Thymus (tissue), 11 donors: ENCODE measurements at regions not wholly inside any gene's neighbourhood (a gene's known extent, or its start where the extent isn't known, plus 50 kb on each side); places are given as distances from the start of the nearest gene placed in this dataset.
"Not testable (repeated sequence)": the region's sequence is repeated elsewhere in the genome, so short reads cannot be mapped to it uniquely, and the experiment has no call there.

Source experiments
- DNase-seq, 9 donors: peaks; one replicate each; pipeline ENCODE4 v3.0.0-alpha.2; 2013; ENCODE audit warnings: low spot score in 9 of 9, low read depth in 6 of 9, missing footprints in 1 of 9
- H3K27ac ChIP-seq, 2 donors: one replicate each; pipeline ENCODE4 v1.5.1; 2013; ENCODE audit warnings: control low read depth in 1 of 2, low read depth in 1 of 2, low read length in 1 of 2, mild to moderate bottlenecking in 1 of 2, moderate library complexity in 1 of 2
- H3K27me3 ChIP-seq, 2 donors: one replicate each; pipeline ENCODE4 v1.5.1; 2013; ENCODE audit warnings: low read length in 1 of 2; ENCODE audit not compliant: control insufficient read depth in 2 of 2, insufficient read depth in 1 of 2
- H3K36me3 ChIP-seq, 2 donors: one replicate each; pipeline ENCODE4 v1.5.1; 2013; ENCODE audit warnings: low read length in 1 of 2, mild to moderate bottlenecking in 1 of 2, moderate library complexity in 1 of 2; ENCODE audit not compliant: control insufficient read depth in 2 of 2, insufficient read depth in 2 of 2
- H3K4me1 ChIP-seq, 2 donors: one replicate each; pipeline ENCODE4 v1.5.1; 2013; ENCODE audit warnings: low read length in 2 of 2; ENCODE audit not compliant: control insufficient read depth in 2 of 2, insufficient read depth in 2 of 2
- H3K4me3 ChIP-seq, 2 donors: one replicate each; pipeline ENCODE4 v1.5.1; 2013; ENCODE audit warnings: low read length in 2 of 2, control low read depth in 1 of 2, mild to moderate bottlenecking in 1 of 2
- H3K9me3 ChIP-seq, 2 donors: one replicate each; pipeline ENCODE4 v1.5.1; 2013; ENCODE audit warnings: low read length in 1 of 2, mild to moderate bottlenecking in 1 of 2; ENCODE audit not compliant: control insufficient read depth in 2 of 2, insufficient read depth in 1 of 2
- WGBS: extraction: QIAGEN DNeasy Blood & Tissue Kit; methylation state at CpG from one replicate; pipeline ENCODE4 v1.1.7; 2013; 5-methylcytosine and 5-hydroxymethylcytosine counted together
- donor health status: healthy.

DNA sequence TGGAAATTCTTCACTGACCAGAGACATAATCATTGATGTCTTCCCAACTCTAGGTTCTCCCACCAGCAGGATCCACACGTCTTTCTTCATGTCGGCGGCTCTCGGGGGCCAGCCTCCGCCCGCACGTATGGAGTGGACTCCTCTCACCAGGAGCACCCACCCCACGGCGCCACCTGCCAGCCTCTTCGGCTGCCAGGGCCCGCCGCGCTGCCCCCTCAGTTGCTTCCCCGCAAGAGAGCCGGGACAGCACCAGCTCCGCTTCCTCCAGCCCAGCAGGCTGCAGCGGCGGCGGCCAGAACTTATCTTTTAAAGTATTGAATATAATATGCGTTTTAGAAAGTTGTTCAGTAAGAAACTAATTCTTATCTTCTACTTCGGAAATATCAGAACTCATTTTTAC is 273.5 kb downstream of the LIPI start:
- Histone ChIP-seq H3K4me3 (no peak overlapping the region), H3K36me3 (peaks cover 0 to 14% of the 10 kb centered on the region in 2 donors), H3K4me1 (no peaks in the 10 kb centered on the region), H3K27ac (no peak overlapping the region), H3K9me3 (peaks cover 0 to 19% of the 10 kb centered on the region in 2 donors), H3K27me3 (no peaks in the 10 kb centered on the region)
- no peak for DNase-seq
- WGBS = 95% methylated on average over 21 of the region's 21 CpGs

DNA sequence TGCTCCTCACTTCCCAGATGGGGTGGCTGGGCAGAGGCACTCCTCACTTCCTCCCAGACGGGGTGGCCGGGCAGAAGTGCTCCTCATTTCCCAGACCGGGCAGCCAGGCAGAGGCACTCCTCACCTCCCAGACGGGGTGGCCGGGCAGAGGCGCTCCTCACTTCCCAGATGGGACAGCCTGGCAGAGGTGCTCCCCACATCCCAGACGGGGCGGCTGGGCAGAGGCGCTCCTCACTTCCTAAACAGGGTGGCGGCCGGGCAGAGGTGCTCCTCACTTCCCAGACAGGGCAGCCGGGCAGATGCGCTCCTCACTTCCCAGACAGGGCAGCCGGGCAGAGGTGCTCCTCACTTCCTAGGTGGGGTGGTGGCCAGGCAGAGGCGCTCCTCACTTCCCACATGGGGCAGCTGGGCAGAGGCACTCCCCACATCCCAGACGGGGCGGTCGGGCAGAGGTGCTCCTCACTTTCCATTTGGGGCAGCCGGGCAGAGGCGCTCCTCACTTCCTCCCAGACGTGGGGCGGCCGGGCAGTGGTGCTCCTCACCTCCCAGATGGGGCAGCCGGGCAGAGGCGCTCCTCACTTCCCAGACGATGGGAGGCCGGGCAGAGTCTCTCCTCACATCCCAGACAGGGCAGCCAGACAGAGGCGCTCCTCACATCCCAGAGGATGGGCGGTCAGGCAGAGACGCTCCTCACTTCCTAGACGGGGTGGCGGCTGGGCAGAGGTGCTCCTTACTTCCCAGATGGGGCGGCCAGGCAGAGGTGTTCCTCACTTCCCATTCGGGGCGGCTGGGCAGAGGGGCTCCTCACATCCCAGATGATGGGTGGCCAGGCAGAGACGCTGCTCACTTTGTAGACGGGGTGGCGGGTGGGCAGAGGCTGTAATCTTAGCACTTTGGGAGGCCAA is 274.5 kb downstream of the LIPI start:
- H3K4me3 ChIP-seq, H3K27ac ChIP-seq, DNase-seq, H3K27me3 ChIP-seq, H3K4me1 ChIP-seq: not testable (repeated sequence)
- 96% methylated on average over 38 of the region's 38 CpGs for WGBS
- H3K36me3 ChIP-seq = peaks cover 0 to 14% of the 10 kb centered on the region in 2 donors
- peaks cover 0 to 19% of the 10 kb centered on the region in 2 donors for H3K9me3 ChIP-seq

DNA sequence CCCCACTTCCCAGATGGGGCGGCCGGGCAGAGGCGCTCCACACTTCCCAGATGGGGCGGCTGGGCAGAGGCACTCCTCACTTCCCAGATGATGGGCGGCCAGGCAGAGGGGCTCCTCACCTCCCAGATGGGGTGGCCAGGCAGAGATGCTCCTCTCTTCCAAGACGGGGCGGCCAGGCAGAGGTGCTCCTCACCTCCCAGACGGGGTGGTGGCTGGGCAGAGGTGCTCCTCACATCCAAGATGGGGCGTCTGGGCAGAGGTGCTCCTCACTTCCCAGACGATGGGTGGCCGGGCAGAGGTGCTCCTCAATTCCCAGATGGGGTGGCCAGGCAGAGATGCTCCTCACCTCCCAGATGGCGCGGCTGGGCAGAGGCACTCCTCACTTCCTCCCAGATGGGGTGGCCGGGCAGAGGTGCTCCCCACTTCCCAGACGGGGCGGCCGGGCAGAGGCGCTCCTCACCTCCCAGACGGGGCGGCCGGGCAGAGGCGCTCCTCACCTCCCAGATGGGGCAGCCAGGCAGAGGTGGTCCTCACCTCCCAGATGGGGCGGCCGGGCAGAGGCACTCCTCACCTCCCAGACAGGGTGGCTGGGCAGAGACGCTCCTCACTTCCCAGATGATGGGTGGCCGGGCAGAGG is 275.2 kb downstream of the LIPI start:
- not testable (repeated sequence) for H3K4me3 ChIP-seq, H3K27ac ChIP-seq

DNA sequence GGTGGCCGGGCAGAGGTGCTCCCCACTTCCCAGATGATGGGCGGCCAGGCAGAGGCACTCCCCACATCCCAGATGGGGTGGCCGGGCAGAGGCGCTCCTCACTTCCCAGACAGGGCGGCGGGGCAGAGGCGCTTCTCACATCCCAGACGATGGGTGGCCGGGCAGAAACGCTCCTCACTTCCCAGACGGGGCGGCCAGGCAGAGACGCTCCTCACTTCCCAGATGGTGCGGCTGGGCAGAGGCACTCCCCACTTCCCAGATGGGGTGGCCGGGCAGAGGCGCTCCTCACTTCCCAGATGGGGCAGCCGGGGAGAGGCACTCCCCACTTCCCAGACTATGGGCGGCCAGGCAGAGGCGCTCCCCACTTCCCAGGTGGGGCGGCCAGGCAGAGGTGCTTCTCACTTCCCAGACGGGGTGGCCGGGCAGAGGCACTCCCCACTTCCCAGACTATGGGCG is 275.8 kb downstream of the LIPI start:
- 95% methylated on average over 23 of the region's 23 CpGs for WGBS
- H3K4me3 ChIP-seq, H3K27me3 ChIP-seq, H3K27ac ChIP-seq, DNase-seq, H3K4me1 ChIP-seq: not testable (repeated sequence)
- H3K36me3 ChIP-seq = peaks cover 0 to 14% of the 10 kb centered on the region in 2 donors
- peaks cover 0 to 19% of the 10 kb centered on the region in 2 donors for H3K9me3 ChIP-seq

More for the DNA sequence above, 275.2 kb downstream of the LIPI start:
- 95% methylated on average over 26 of the region's 26 CpGs for WGBS
- H3K27me3 ChIP-seq, DNase-seq, H3K4me1 ChIP-seq: not testable (repeated sequence)
- Histone ChIP-seq H3K36me3 (peaks cover 0 to 14% of the 10 kb centered on the region in 2 donors), H3K9me3 (peaks cover 0 to 19% of the 10 kb centered on the region in 2 donors)

DNA sequence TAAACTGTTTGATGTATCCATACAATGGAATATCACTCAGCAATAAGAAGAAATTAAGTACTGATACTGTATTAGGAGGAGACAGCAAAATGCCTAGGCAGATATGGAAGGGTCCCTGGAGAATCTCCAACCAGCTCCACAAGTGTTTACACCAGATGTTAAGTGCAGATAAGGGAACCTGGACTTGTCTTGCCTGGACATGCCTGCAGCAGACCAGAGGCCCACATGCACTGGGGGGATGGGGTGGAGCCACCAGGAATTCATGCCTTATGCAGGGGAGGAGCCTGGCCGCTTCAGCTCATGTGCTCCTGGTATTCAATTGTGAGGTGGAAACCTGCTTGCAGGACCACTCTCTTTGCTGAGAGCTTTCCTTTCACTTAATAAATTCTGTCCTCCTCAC is 287.6 kb downstream of the LIPI start:
- not testable (repeated sequence) for H3K27ac ChIP-seq, H3K27me3 ChIP-seq, H3K36me3 ChIP-seq, H3K4me1 ChIP-seq, DNase-seq, H3K4me3 ChIP-seq, H3K9me3 ChIP-seq
- 85% methylated on average over 1 of the region's 1 CpG for WGBS

DNA sequence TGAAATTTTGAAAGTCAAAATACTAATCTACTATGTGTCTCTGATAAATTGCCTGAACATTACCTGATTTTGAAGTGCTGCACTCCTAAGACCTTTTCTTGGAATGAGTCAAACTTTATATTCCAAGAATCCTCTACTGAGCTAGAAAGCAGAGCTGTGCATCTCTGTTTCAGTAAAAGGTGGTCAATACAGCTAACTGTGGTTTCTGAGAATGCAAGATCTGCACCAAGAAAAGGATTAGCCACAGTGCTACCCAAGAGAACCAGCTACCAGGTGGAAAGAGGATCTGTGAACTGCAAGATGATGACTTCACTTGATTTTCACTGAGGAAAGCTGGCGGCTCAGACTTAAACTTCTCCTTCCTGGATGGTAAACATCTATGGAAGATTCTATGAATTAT is 289.3 kb downstream of the LIPI start:
- not testable (repeated sequence) for H3K4me1 ChIP-seq, H3K27ac ChIP-seq, DNase-seq, H3K9me3 ChIP-seq, H3K4me3 ChIP-seq, H3K27me3 ChIP-seq, H3K36me3 ChIP-seq
- WGBS = 92% methylated on average over 1 of the region's 1 CpG

DNA sequence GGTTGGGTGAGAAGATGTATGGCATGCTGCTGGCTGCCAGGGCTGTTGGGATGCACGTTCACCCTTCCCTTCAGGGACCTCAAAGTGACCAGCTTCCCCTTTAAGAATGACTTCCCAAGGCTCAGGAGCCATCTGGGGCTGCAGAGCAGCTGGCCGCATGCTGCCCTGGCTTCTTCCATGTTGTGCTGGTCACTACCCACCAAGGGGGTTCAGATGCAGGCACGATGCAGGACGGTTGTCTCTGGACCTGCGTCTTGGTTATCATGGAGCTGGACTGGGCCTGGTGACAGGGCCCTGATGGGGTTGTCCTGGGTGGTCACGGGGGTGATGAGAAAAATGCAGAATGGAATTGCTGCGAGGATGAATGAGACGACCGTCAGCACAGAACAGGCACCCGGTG is 297.8 kb downstream of the POTED start:
- H3K27me3 ChIP-seq = not testable (repeated sequence)

DNA sequence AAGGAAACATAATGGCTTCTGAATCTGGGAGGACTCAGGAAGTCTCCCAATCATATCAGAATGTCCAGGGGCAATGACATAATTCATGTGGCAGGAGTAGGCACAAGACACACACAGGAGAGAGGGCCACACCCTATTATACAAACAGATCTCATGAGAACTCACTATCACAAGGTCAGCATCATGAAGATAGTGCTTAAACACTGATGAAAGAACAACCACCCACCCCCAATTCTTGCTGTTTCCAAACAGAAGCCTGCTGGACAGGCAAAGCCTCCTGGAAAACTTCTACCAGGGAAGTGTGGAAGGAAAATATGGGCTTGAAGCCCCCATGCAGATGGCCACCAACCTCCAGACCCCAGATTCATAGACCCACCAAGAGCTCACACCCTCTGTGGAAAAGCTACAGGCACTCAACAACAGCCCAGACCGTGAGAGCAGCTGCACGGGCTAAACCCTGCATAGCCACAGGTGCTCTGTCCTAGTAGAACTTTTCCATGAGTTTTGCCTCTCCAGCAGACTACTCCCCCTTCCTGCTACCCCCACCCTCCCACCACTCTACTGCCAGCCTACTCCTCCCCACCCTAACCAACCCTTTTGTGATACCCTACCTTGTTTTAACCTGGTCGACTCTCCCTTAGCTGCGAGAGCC is 287.1 kb downstream of the POTED start:
- DNase-seq, H3K36me3 ChIP-seq, H3K4me1 ChIP-seq, H3K27me3 ChIP-seq, H3K27ac ChIP-seq, H3K4me3 ChIP-seq, H3K9me3 ChIP-seq: not testable (repeated sequence)
- 92% methylated on average over 4 of the region's 4 CpGs for WGBS

More for the DNA sequence above, 297.8 kb downstream of the POTED start:
- not testable (repeated sequence) for H3K9me3 ChIP-seq, H3K4me3 ChIP-seq, H3K4me1 ChIP-seq, H3K36me3 ChIP-seq, H3K27ac ChIP-seq, DNase-seq
- 71% methylated on average over 6 of the region's 10 CpGs for WGBS

DNA sequence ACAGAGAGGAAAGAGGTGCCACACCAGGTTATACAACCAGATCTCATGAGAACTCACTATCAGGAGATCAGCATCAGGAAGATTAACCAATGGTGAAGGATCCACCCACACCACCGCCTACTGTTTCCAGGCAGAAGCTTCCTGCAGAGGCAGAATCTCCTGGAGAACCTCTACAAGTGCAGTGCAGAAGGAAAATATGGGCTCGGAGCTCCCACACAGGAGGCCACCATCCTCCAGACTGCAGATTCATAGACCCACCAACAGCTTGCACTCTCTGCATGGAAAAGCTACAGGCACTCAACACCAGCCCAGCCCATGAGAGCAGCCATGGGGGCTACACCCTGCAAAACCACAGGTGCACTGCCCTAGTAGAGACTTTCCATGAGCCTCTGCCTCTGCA is 284.0 kb downstream of the POTED start:
- not testable (repeated sequence) for DNase-seq, H3K27me3 ChIP-seq, H3K4me1 ChIP-seq, H3K9me3 ChIP-seq, H3K4me3 ChIP-seq, H3K36me3 ChIP-seq, H3K27ac ChIP-seq
- 30% methylated on average over 2 of the region's 2 CpGs for WGBS
